Cardiac muscle cell (in vitro differentiated cells and primary cell): ENCODE measurements at regions not wholly inside any gene's neighbourhood (a gene's known extent, or its start where the extent isn't known, plus 50 kb on each side); places are given as distances from the start of the nearest gene placed in this dataset.

Experiments
- DNase-seq, 2 donors: peaks; one replicate each; pipeline versions ENCODE4 v3.0.0 to v3.0.0-alpha.2; 2010 to 2017; ENCODE audit warnings: low read depth in 1 of 2, low spot score in 1 of 2
- H3K27ac ChIP-seq: fragments of 200-600 bp; sonication (generic); 2 replicates; pipeline ENCODE4 v1.5.1; 2016
- H3K27me3 ChIP-seq: fragments of 200-600 bp; sonication (generic); 2 replicates; pipeline ENCODE4 v1.6.0; 2016; ENCODE audit warnings: control low read depth
- H3K36me3 ChIP-seq: fragments of 200-600 bp; sonication (generic); 2 replicates; pipeline ENCODE4 v1.5.1; 2016; ENCODE audit warnings: control low read depth
- H3K4me1 ChIP-seq: fragments of 200-600 bp; sonication (generic); 2 replicates; pipeline ENCODE4 v1.8.1; 2017; ENCODE audit warnings: low read depth, mild to moderate bottlenecking, mixed run types
- H3K4me3 ChIP-seq: fragments of 200-600 bp; sonication (generic); 2 replicates; pipeline ENCODE4 v1.5.1; 2016; ENCODE audit warnings: mild to moderate bottlenecking
- H3K9me3 ChIP-seq: fragments of 200-600 bp; sonication (generic); 2 replicates; pipeline ENCODE4 v1.5.1; 2017; ENCODE audit warnings: low read depth, mild to moderate bottlenecking, control low read depth
- TF ChIP-seq, protein P1 (sequence below): IDR thresholded peaks from 2 replicates; pipeline ENCODE4 v1.5.1; 2012; ENCODE audit warnings: low read depth, mild to moderate bottlenecking, low read length

GRCh38 chr6:163731215-163732013 is 316.9 kb downstream of the QKI start:
- DNase-seq = no peak
- Histone ChIP-seq H3K27me3 (no peaks in the 10 kb centered on the region), H3K36me3 (no peaks in the 10 kb centered on the region), H3K9me3 (no peaks in the 10 kb centered on the region), H3K4me3 (no peak overlapping the region), H3K27ac (no peak overlapping the region), H3K4me1 (peaks cover 43% of the 10 kb centered on the region)
- TF ChIP-seq, protein P1, sequence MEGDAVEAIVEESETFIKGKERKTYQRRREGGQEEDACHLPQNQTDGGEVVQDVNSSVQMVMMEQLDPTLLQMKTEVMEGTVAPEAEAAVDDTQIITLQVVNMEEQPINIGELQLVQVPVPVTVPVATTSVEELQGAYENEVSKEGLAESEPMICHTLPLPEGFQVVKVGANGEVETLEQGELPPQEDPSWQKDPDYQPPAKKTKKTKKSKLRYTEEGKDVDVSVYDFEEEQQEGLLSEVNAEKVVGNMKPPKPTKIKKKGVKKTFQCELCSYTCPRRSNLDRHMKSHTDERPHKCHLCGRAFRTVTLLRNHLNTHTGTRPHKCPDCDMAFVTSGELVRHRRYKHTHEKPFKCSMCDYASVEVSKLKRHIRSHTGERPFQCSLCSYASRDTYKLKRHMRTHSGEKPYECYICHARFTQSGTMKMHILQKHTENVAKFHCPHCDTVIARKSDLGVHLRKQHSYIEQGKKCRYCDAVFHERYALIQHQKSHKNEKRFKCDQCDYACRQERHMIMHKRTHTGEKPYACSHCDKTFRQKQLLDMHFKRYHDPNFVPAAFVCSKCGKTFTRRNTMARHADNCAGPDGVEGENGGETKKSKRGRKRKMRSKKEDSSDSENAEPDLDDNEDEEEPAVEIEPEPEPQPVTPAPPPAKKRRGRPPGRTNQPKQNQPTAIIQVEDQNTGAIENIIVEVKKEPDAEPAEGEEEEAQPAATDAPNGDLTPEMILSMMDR = no peak

DNA sequence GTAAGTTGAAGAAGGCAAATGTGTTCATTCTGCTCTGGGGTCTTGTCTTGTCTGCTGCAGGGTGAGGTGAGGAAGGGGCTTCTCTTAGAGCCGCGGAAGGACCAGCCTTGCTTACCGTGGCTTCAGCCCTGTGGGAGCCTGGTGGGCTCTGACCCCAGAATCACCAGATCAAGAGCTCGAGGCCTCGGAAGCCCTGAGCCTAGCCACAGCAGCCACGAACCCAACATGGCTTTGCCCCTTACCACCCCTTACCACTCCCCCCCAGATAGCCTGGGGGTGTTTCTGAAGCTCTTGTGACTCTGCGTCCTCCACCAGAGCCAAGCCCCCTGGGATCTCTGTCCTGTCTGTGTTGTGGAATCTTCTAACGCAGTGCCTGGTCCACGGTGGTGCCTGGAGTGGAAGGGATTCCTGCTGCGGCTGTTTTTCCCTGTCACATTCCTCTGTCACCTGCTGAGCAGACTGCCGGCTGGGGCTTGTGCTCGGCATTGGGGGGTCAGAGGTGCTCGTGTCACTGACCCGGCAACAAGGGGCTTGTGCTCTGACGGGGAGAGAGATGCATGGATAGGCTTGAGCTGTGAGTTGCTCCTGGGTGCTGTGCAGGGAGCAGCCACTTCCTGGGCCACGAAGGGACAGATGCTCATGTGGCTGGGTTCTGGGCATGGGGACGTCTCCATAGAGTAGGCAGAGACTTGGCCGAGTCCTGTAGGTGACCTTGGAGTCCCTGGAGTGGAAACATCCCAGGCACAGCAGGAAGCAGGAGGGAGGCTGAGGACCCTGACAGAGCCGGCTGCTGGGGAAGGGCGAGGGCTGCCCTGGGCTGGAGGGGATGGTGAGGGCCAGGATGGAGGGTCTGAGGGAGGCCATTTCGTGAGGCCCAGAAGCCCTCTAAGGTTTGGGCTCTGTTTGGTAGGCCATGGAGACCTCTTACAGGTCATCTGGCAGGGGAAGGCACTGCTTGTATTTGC is 316.0 kb downstream of the QKI start:
- peak in 1 of 2 donors; percentile 43 for DNase-seq
- peak overlapping the region; percentile 11 for H3K27ac ChIP-seq
- H3K27me3 ChIP-seq = no peaks in the 10 kb centered on the region
- H3K4me3 ChIP-seq = no peak overlapping the region
- H3K36me3 ChIP-seq = no peaks in the 10 kb centered on the region
- no peaks in the 10 kb centered on the region for H3K9me3 ChIP-seq
- peaks cover 43% of the 10 kb centered on the region for H3K4me1 ChIP-seq
- TF ChIP-seq, protein P1 = no peak

DNA sequence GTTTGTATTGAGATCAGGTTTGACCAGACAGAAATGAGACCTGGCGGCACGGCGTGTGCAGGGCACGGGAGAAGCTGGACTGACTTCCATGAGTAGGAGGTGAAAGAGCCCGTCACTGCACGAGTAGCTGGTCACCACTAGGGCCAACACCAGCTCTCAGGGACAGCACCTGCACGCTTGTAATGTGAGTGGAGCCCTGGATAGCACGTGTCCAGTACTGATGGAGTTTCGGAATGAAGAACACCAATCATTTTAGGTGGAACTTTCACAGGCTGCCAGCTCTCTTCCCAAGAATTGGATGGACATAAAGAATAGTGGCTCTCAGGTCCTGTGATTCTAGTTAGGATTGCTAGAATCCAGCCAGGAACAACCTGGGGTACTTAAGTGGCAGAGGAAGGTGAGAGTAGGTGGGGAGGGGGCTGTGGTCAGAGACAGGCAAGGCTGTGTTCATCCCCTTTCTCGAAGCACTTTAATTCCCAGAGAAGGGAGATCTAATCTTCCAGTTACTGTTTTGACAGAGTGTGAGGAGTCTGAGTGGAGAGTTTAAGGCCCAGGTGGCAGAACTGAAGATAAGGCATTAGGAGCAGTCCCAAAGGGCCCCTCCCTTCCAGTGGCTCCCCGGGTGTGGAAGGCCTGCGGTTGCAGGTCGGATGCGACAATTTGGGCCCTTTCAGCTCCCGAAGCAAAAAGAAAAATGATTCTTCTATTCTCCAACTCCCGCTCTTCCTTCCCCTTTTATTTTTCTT is 314.8 kb downstream of the QKI start:
- peaks cover 43% of the 10 kb centered on the region for H3K4me1 ChIP-seq
- TF ChIP-seq, protein P1 = no peak
- H3K27me3 ChIP-seq = no peaks in the 10 kb centered on the region
- peak in 1 of 2 donors; percentile 49 for DNase-seq
- H3K9me3 ChIP-seq = no peaks in the 10 kb centered on the region
- H3K27ac ChIP-seq = no peak overlapping the region
- no peaks in the 10 kb centered on the region for H3K36me3 ChIP-seq
- no peak overlapping the region for H3K4me3 ChIP-seq

DNA sequence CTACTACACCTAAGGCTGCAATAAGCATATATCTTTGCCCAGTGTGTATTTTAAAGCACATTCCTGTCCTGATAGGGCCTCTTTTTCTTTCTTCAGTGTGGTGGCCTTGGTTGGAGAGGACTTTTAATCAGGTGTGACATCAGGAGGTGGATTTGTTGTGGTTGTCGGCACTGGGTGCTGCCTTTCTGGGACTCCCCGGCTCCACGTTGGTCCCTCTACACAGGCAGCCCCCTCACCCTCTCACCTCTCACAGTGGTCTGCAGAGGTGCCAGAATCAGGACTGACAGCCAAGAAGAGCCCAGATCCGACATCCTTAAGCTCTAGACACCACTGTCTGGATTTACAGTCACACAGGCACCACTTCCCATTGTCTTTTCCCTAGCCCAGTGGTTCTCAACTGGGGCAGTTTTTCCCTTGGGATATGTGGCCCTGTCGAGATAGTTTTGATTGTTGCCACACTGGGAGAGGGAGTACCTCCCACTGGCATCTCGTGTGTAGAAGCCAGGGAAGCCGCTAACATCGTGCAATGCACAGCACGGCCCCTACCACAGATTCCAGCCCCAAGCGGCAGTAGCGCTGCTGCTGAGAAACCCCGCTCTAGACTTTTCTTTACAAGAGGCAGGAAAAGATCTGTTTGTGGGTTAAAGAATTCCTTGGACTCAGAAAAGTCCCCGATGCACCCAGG is 314.1 kb downstream of the QKI start:
- H3K36me3 ChIP-seq = no peaks in the 10 kb centered on the region
- no peak overlapping the region for H3K27ac ChIP-seq
- peaks cover 43% of the 10 kb centered on the region for H3K4me1 ChIP-seq
- no peaks in the 10 kb centered on the region for H3K9me3 ChIP-seq
- TF ChIP-seq, protein P1 = no peak
- no peak overlapping the region for H3K4me3 ChIP-seq
- no peaks in the 10 kb centered on the region for H3K27me3 ChIP-seq
- no peak for DNase-seq
